DMS53 (cell line): ENCODE measurements at regions not wholly inside any gene's neighbourhood (a gene's known extent, or its start where the extent isn't known, plus 50 kb on each side); places are given as distances from the start of the nearest gene placed in this dataset.
"Not testable (repeated sequence)": the region's sequence is repeated elsewhere in the genome, so short reads cannot be mapped to it uniquely, and the experiment has no call there.

Experiments
- DNase-seq: peaks from one replicate; lab custom pipeline; 2025; lab: John Stamatoyannopoulos, UW

DNA sequence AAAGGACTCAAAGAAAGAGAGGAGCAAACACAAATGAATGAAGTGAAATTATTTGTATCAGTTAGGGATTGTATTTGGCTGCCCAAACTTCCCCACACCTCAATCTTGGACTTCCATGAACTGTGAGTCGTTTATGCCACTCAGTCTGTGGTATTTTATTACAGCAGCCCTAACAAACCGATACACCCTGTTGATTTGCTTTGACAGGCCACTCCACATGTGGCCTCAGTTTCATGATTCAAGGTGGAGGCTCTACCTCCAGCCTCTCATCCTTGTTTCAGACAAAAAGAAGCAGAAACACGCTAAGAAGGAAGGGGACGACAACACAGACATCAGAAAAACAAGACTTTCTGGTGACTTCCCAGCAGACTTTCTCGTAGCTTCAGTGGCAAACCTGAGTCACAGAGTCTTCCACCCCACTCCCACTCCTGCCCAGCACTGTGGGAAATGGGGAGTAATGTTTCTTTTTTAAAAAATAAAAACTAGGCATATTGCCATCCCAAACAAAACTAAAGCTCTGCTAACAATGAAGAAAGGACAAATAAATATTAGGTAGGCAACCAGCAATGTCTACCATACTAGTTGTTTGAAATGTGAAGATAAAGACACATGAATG is 52.2 kb upstream of the ABCA1 start:
- no peak for DNase-seq

DNA sequence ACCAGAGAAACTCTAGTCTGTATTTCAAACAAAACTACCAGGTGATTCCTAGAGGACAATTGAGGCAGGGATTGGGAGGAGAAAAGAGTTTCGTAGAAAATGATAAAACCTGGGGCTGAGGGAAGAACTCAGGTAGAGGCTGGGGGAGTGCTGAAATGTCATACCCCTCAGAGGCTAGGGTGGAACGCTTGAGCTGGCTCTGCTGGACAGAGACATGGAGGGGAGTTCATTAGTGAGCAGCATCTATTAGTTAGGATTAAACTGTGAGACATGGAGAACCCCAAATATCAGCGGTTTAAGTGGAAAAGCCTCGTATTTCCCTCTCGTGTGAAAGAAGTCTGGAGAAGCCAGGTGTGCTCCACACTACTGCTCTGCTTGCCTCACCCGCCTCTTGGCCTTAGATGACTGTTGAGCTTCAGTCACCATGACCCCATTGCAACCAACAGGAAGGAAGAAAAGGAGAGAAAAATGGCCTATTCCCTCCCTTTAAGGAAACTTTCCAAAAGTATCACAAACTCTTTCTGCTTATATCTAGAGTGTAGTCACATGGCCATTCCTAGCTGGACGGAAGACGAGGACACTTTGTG is 53.7 kb upstream of the ABCA1 start:
- DNase-seq = no peak

DNA sequence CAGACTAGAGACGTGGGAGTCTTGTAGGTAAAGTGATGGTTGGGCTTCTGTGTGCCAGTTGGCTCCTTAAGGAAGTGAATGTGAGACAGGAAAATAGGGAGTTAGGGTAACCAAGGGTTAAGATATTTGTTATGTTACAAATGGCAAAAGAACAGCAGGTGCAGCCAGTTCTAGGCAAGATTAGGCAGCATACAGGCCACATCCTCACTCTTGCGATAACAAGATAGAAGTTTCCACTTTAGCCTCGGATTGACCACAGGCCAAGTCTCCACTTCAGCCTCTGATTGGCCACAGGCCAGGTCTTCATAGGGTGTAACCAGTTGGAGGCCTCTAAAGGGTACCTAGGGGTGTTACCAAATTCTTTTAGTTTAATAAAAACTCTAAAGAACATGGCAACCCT is 54.6 kb upstream of the ABCA1 start:
- no peak for DNase-seq

DNA sequence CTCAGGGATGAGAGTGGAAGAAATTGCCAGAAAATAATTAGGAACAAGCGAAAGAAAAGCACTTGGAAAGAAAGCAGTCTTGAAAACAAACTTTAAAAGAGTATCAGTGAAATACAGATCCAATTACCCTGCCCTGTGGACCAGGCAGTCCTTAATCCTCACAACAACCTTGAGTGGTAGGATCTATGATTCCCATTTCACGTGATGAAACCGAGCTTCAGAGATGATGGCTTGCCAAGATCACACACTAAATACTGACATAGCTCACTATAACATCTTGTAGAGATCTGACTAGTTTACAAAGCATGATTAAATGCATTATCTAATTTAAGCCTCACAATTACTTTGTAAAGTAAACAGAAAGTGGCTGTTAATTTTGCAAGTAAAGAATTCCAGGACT is 55.5 kb upstream of the ABCA1 start:
- no peak for DNase-seq

DNA sequence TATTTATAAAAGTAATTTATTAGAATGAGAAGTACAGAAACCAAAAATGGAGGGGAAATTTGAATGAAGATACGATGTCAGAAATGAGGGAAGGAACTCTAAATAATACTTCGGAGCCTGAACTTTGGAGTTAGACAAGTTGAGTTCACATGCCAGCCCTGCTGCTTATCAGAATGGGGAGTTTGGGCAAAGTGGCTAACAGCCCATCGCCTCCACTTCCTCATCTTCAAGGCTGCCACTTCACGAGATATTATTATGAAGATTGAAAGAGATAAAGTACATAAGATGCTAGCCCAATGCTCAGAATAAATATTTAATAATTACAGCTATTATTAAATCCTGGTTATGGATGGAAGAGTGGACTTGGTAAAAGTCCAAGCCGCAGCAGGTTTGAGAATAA is 56.2 kb upstream of the ABCA1 start:
- DNase-seq = no peak

DNA sequence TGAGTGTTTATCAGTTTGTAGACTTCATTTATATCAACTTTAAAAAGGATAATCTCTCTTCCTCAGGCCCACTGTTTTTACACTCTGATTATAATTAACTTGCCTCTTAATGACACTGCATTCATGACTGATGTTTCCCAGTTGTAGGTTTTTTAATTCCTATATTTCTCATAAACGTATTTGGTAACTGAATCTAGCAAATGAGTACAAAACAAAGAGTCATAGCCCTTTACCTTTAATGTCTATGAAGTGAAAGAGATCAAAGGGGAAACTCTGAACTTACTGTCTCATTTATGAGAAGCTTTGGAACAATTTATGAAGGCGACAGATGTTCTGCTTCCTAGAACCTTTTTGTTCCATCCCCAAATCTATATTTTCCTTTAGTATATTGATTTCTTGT is 56.6 kb upstream of the ABCA1 start:
- no peak for DNase-seq

DNA sequence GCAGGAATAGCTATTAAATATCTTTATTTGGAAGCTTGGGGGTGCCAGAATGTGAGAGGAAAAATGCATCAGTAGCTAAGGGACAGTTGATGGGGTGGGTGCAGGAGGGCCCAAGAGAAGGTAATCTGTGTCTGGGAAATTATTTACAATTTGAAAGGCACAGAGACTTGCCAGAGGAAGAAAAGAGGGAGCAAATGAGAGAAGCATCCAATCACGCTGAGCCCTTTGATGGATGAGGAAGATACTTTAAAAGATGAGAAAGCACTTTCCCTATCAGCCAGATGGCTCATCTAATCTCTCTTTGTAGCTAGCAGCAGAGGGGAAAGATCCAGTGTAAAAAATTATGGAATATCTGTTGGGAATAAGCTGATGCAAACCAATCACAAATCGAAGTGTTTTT is 57.0 kb upstream of the ABCA1 start:
- no peak for DNase-seq

DNA sequence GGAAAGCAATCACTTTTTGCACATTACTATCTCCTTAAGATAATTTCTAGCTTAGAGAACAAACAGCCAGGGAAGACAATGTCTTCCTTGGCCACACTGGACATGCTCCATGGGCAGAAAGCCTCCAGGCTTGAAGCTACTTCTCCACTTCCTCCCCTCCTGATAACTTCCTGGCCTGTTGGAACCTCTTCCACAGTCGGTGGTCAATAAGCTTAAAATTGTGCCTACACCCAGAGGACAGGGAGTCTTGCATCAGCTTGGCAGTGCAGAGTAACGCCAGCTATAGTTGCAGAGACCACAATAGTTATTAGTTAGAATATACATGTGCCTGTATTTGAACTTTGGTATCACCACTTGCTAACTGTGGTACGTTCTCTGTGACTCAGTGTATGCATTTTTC is 58.1 kb upstream of the ABCA1 start:
- no peak for DNase-seq

DNA sequence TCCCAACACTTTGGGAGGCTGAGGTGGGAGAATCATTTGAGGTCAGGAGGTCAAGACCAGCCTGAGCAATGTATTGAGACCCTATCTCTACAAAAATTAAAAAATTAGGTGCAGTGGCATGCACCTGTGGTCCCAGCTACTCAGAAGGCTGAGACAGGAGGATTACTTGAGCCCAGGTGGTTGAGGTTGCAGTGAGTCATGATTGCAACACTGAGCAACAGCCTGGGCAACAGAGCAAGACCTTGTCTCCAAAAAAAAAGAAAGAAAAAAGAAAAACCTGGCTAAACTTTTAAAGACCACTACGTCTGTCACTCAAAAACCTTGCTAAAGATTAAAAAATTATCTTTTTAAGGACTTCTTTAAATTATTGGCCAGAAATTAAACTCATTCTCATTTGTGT is 59.8 kb upstream of the ABCA1 start:
- peak; percentile 22 for DNase-seq

DNA sequence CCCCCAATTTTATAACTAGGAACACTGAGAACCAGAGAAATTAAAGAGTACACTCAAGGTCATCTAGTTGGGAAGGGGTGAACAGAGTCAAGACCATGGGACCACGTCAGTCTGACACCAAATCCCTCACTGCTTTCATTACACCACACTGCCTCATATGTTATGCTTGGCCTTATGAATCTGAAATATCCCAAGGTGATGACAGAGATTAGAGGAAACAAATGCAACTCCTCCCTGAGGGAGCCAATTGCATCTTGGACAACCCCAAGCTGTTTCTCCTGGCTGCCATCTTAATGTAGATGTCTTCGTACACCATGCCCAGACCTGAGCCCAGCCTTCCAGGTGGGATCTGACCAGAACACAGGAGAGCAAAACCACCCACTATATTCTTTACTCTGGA is 60.6 kb upstream of the ABCA1 start:
- no peak for DNase-seq

DNA sequence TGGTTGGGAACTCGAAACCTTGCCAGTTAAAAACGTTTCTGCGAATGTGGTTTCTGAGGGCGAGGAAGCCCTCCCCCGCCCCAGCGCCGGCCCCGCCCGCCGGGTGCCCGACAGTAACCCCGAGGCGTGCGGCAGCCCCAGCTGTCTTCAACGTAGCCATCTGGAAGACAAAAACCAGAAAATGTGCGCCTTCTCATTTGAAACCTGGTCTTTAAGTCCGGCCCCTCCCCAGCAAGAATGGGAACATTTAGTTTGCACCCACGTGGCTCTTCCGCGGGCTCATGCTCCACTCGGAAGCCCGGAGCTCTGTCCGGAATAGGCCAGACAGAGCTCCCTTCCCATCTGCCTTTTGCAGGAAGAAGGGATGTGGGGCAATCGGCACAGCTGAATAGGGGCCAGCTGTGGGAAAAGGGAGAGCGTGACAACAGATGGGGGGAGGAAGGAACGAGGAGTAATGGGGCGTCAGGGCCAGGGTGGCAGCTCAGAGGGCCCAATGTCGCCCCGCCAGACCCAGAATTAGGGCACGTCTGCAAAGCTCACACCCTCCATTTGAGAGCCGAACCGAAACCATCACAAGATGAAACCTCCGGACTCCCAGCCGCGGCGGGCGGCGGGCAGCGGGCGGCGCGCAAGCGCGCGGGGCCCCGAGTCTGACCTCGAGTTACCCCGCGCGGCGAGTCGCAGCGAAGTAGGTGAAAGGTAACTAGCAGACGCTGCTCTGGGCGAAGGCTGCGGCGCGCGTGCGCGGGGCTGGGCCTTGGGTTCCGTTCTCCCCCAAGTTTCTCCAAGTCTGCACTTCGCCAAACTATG is 63.4 kb upstream of the ABCA1 start:
- peak; percentile 94 for DNase-seq

DNA sequence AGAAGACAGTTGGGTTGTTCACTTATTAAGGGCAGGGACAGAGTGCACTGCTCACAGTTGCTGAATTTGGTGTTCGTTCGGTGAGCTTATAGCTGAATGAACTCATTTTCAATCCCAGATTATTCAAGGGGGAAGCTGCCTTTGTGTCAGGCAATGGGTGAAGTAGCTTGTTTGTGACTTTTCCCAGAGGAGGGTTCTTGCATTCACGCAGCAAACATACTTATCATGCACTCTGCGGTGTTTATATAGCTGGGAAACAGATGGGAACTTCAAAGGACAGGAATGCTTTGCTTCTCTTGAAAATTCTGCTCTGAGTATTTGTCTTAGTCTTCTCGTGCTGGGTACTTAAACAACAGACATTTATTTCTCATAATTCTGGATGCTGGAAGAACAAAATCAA is 64.7 kb upstream of the ABCA1 start:
- DNase-seq = peak; percentile 84

DNA sequence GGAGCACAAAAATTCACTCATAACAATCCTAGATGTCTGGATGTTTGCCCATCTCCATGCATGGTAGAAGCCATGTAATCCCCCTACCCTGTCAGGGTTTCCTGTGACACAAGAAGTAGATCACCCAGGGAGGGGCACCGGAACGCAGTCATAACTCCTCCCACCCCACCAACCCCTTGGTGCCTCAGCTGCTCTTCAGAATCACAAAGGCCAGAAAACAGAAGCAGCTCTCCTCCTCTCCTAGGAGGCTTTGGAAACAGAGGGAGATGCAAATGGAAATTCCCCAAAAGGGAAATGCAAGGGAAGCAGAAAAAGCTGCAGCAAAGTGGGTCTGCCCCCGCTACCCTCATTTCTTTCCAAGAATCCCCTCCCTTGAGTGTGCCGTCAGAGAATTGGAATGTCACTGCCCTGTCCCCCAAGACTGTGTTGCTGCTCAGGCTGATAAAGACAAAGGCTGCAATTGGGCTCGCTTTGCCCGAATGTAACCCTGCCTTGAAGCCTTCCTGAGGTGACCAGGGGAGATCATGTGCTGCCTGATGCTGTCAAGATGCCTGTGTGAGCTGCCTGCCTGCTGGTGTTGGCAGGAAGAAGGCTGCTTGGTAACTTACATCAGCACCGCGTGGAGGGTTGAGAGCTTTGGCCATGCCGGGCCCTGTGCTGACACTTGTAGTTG is 65.5 kb upstream of the ABCA1 start:
- peak; percentile 69 for DNase-seq

DNA sequence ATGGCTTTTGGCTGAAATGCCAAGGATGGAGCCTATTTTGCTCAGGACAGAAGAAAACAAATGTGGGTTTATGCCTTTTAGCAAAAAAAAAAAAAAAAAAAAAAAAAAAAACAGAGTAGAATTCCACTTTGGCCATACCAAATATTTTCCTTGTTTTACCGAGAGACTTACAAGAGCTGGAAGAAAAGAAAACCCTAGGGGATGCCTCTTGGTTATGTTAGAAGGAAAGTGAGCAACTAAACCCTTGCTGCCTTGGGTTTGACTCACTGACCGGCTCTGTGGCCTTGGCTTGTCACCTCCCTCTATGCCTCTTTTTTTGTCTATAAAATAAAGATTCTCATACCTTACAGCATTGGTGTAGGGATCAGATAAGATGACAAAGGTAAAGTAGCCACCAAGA is 69.6 kb upstream of the ABCA1 start:
- DNase-seq = no peak

DNA sequence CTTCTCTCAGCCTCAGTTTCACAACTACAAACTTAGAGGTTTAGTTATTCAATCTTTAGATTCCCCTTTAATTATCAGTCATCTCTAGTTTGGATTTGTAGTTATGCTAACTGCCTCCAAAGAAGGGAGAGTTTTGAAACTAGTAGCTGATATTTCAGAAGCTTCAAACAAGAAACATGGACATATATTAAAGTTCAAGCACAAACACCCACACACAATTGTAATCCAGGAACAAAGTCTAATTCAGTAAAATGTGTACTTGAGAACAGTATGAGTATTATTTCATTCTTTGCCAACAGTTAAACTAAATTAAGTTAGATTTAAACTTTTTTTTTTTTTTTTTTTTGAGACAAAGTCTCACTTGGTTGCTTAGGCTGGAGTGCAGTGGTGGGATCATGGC is 71.2 kb upstream of the ABCA1 start:
- DNase-seq = no peak

DNA sequence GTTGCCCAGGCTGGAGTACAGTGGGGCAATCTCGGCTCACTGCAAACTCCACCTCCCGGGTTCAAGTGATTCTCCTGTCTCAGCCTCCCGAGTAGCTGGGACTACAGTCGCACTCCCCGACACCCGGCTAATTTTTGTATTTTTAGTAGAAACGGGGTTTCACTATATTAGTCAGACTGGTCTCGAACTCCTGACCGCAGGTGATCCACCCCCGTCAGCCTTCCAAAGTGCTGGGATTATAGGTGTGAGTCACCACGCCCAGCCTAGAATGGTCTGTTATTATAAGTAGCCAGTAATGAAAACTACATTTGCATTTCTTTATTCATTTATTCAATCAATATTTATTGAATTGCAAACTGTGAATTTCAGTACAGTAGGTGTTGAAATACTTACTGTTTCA is 72.6 kb upstream of the ABCA1 start:
- not testable (repeated sequence) for DNase-seq

DNA sequence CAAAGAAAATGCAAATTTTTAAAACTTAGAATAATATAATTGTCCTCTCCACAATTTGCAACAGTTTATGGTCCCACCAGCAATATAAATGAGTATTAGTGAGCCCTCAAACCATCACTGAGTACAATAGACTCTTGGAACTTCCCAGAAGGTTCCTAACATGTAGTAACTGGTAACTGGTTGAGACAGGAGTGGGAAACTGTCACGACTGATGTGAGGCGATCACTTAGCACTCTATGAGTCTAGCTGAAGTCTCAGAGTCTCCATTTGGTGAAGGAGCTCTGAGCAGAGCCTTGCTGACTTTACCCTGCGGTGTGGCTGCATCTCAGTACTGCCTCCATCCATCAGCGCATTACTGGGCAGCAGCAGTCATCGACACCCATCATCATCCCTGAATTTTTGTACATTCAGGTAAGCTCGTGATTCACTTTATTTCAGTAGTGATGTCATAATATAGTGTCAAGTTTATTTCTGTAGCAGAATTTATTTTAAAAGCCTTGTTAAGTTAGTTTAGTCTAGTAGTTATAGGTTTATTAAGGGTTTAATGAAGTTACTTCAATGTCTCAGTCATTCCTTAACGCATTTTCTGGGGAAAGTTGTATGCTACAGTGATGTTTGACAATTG is 76.6 kb upstream of the ABCA1 start:
- DNase-seq = no peak

DNA sequence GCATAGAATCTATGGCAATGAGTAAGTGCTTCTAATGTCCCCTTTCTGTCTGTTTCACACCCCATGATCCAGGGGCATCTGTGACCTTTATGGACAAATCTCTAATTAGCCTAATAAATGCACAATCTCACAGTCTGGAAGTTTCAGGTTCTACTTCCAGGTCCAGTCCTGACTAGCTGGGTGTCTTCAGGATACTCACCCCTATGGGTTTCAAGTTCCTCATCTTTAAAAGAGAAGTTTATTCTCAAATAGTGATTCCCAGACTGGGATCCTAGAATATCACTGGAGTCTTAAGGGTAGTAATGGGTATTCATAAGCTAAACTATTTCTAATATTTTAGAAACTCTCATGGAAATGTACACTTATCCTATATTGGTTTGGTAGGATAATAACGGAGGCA is 77.2 kb upstream of the ABCA1 start:
- DNase-seq = no peak

DNA sequence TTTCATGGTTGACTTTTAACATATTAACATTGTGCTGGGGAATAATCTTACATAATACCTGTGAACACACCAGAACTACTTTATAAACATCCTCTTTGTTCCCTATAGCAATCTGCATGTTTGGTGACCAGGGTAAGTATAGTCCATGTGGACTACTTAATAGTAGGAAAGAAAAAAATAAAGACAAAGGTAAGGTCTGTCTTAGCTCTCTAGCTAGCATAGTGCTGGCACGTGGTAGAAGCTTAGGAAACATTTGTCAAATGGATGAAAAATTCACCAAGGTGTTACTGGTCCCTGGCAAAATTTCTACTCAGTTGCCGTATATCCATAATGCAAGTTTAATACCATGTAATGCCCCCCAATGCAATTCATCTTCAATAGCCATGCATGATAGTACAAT is 78.6 kb upstream of the ABCA1 start:
- no peak for DNase-seq

DNA sequence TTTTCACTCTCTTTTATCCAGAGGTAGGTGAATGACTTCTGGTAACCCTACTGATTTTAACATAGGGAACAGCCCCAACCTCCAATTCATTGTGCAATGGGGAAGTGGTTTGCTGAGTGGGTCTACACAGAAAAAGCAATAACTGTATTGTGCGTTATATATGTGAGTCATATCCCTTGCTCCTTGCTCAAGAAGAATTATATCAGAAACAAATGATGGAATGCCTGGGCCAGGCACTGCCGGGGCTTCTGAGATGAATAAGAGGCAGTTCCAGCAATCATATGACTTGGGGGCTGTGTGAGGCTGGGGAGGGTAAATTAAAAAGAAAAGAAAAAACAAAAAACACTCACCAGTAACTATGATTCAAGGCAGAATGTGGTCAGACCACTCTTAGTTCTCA is 79.2 kb upstream of the ABCA1 start:
- DNase-seq = no peak

DNA sequence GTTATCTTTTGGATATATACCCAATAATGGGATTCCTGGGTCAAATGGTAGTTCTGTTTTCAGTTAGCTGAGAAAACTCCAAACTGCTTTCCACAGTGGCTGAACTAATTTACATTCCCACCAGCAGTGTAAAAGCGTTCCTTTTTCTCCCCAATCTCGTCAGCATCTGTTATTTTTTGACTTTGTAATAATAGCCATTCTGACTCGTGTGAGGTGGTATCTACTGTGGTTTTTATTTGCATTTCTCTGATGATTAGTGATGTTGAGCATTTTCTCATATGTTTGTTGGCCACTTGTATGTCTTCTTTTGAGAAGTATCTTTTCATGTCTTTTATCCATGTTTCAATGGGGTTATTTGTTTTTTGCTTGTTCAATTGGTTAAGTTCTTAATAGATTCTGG is 82.1 kb upstream of the ABCA1 start:
- not testable (repeated sequence) for DNase-seq

DNA sequence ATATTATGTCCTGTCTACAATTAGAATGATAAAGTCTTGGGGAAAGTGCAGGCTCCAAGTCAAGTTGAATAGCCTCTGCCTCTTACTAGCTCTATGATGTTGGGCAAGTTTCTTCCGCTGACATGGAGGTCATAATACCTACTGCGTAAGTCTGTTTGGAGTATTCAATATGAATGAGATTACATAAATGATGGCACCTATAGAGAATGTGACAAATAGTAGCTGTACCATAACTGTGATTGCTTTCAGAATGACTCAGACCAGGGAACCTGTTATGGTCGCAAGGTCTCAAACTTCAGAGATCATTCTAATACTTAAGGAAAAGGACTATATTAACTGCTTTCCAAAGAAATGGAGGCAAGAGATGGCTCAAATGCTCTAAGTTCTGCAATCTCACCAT is 94.0 kb upstream of the ABCA1 start:
- DNase-seq = no peak

DNA sequence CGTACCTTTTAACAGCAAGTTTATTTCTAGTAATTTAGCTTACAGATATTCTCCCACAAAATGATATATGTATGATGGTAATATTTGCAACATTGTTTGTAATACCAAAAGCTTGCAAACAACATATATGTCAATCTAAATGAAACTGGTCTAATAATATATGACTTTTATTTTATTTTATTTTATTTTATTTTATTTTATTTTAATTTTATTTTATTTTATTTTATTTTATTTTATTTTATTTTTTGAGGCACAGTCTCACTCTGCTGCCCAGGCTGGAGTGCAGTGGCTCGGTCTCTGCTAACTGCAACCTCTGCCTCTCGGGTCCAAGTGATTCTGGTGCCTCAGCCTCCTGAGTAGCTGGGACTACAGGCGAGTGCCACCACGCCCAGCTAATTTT is 94.6 kb upstream of the ABCA1 start:
- DNase-seq = not testable (repeated sequence)
